Esophagus muscularis mucosa (tissue), 4 donors: ENCODE measurements at regions not wholly inside any gene's neighbourhood (a gene's known extent, or its start where the extent isn't known, plus 50 kb on each side); places are given as distances from the start of the nearest gene placed in this dataset.

ENCODE experiments used
- DNase-seq: peaks from one replicate; pipeline ENCODE4 v3.0.0-alpha.2; 2017; ENCODE audit errors: extremely low spot score
- H3K27ac ChIP-seq, 4 donors: fragments of 200-600 bp; sonication (generic); replicated peaks in 1 of 4; 1 replicate in 3 of 4; 2 replicates in 1 of 4; pipeline ENCODE4 v1.5.1; 2016 to 2019; ENCODE audit warnings: mild to moderate bottlenecking in 1 of 4
- H3K27me3 ChIP-seq, 4 donors: fragments of 200-600 bp; sonication (generic); one replicate each; pipeline versions ENCODE4 v1.5.1 to v1.6.0; 2016 to 2019
- H3K36me3 ChIP-seq, 4 donors: fragments of 200-600 bp; sonication (generic); one replicate each; pipeline ENCODE4 v1.5.1; 2016 to 2019
- H3K4me1 ChIP-seq, 4 donors: fragments of 200-600 bp; sonication (generic); one replicate each; pipeline ENCODE4 v1.5.1; 2016 to 2019
- H3K4me3 ChIP-seq, 4 donors: fragments of 200-600 bp; sonication (generic); 1 replicate in 2 of 4; 2 replicates in 2 of 4; pipeline ENCODE4 v1.5.1; 2016 to 2019; ENCODE audit warnings: mild to moderate bottlenecking in 4 of 4, moderate library complexity in 1 of 4
- H3K9me3 ChIP-seq, 4 donors: fragments of 200-600 bp; sonication (generic); 1 replicate in 3 of 4; 2 replicates in 1 of 4; pipeline ENCODE4 v1.5.1; 2016 to 2019
- EP300 ChIP-seq: sonication (generic); formaldehyde crosslinking; IDR thresholded peaks from one replicate; pipeline ENCODE4 v1.6.1; 2017; ENCODE audit warnings: antibody characterized with exemption
- POLR2A ChIP-seq: fragments of 450-650 bp; IDR thresholded peaks from one replicate; pipeline ENCODE4 v1.6.1; 2017; ENCODE audit warnings: antibody characterized with exemption, moderate library complexity, mild to moderate bottlenecking, low read depth
- POLR2AphosphoS5 ChIP-seq, 2 donors: sonication (generic); formaldehyde crosslinking; IDR thresholded peaks; one replicate each; pipeline ENCODE4 v1.6.1; 2017; ENCODE audit warnings: antibody characterized with exemption in 2 of 2
- WGBS: methylation state at CpG from one replicate; pipeline ENCODE4 v1.1.5; 2018; 5-methylcytosine and 5-hydroxymethylcytosine counted together
- intact Hi-C: fragments of 100-400 bp; cut with DNase I; formaldehyde crosslinking; loops from one replicate; pipeline ENCODE4 v1.15.1; 2023
- TF ChIP-seq, protein P1 (sequence below), 3 experiments: fragments of 200-600 bp in 2 of 3; fragments of 450-650 bp in 1 of 3; sonication (generic) in 2 of 3; IDR thresholded peaks; one replicate each; pipeline ENCODE4 v1.5.1; 2017 to 2019; ENCODE audit warnings: antibody characterized with exemption in 3 of 3, mild to moderate bottlenecking in 2 of 3, moderate library complexity in 1 of 3

DNA sequence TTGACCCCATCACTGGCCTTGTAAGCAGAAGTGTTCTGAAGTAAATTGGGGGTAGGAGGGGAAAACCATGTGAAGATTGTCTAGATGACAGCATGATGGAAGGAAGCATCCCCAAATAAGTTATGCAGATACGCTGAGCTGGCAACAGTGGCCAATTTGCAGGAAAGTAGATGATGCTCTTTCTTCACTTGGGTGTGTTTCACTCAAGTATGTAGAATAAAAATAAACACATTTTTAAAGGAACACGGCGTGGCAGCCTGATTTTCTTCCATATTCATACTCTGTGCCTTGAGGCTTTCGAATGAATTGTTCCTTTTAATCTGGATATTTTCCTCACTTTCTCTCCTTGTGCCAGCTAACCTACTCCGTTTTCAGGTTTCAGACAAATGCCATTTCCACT lies 295.5 kb upstream of the DPYD start:
- intact Hi-C loops, result no loop called here
- WGBS, result 62% methylated on average over 5 of the region's 5 CpGs
- Histone ChIP-seq H3K27ac (no peak overlapping the region), H3K27me3 (no peaks in the 10 kb centered on the region), H3K4me1 (no peaks in the 10 kb centered on the region), H3K4me3 (no peak overlapping the region), H3K36me3 (no peaks in the 10 kb centered on the region), H3K9me3 (no peaks in the 10 kb centered on the region)
- TF ChIP-seq, protein P1, sequence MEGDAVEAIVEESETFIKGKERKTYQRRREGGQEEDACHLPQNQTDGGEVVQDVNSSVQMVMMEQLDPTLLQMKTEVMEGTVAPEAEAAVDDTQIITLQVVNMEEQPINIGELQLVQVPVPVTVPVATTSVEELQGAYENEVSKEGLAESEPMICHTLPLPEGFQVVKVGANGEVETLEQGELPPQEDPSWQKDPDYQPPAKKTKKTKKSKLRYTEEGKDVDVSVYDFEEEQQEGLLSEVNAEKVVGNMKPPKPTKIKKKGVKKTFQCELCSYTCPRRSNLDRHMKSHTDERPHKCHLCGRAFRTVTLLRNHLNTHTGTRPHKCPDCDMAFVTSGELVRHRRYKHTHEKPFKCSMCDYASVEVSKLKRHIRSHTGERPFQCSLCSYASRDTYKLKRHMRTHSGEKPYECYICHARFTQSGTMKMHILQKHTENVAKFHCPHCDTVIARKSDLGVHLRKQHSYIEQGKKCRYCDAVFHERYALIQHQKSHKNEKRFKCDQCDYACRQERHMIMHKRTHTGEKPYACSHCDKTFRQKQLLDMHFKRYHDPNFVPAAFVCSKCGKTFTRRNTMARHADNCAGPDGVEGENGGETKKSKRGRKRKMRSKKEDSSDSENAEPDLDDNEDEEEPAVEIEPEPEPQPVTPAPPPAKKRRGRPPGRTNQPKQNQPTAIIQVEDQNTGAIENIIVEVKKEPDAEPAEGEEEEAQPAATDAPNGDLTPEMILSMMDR (IDR thresholded peaks at IDR 0.05), result no peak
- TF ChIP-seq POLR2AphosphoS5 (IDR thresholded peaks at IDR 0.05) (no peak), POLR2A (no peak), EP300 (no peak)
- DNase-seq, result no peak

DNA sequence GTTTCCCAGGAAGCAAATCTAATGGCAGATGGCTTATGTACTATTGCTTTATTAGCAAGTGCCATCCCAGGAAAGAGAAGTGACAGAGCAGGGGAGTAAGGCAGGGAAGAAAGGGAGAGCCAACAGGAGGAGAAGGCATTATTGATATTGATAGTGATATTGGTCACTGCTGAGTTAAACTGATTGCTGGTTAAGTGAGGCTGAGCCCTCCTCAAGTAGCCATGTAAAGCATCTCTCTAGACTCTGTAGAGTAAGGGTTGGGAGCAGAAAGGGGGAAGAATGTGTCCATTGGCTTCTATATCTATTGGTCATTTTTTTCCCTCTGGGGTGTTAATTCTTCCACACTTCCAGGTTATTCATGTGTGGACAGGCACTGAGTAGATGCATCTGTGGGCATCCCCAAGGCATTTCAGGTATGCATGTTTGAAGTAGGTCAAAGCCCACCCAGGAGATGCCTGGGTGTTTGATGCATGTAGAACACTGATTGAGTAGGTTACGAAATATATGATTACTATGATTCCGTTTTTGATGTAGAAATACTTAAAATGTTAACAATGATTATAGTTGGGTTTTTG lies 290.5 kb upstream of the DPYD start:
- TF ChIP-seq, protein P1 (IDR thresholded peaks at IDR 0.05), result no peak
- TF ChIP-seq POLR2AphosphoS5 (IDR thresholded peaks at IDR 0.05) (no peak), POLR2A (no peak), EP300 (no peak)
- Histone ChIP-seq H3K4me3 (no peak overlapping the region), H3K27ac (no peak overlapping the region), H3K27me3 (no peaks in the 10 kb centered on the region), H3K4me1 (no peaks in the 10 kb centered on the region), H3K36me3 (no peaks in the 10 kb centered on the region), H3K9me3 (no peaks in the 10 kb centered on the region)
- 82% methylated on average over 2 of the region's 2 CpGs for WGBS
- DNase-seq, result no peak
- intact Hi-C loops, result no loop called here

DNA sequence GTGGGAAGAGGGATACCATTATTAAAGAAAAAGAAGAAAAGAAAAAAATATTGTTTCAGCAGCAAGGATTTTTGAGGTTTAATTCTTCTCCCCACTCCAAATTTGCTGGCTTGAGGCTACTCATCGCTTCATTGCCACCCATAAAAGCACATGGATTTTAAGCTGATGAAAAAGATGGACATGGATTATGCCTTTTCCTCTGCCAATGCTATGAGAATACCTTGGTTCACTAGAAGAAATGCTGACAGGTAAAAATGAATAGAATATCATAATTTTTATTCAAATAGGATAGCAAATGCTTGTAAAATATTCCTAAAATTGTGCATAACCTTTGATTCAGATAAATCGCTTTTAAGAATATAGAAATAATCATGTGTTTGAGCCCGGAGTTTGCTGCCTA lies 289.7 kb upstream of the DPYD start:
- Histone ChIP-seq H3K36me3 (no peaks in the 10 kb centered on the region), H3K4me1 (no peaks in the 10 kb centered on the region), H3K4me3 (no peak overlapping the region), H3K27ac (no peak overlapping the region), H3K27me3 (no peaks in the 10 kb centered on the region), H3K9me3 (no peaks in the 10 kb centered on the region)
- TF ChIP-seq, protein P1 (IDR thresholded peaks at IDR 0.05), result no peak
- no peak for TF ChIP-seq POLR2A
- TF ChIP-seq EP300, result no peak
- no peak for TF ChIP-seq POLR2AphosphoS5 (IDR thresholded peaks at IDR 0.05)
- 91% methylated on average over 3 of the region's 3 CpGs for WGBS
- intact Hi-C loops, result no loop called here
- DNase-seq, result no peak

DNA sequence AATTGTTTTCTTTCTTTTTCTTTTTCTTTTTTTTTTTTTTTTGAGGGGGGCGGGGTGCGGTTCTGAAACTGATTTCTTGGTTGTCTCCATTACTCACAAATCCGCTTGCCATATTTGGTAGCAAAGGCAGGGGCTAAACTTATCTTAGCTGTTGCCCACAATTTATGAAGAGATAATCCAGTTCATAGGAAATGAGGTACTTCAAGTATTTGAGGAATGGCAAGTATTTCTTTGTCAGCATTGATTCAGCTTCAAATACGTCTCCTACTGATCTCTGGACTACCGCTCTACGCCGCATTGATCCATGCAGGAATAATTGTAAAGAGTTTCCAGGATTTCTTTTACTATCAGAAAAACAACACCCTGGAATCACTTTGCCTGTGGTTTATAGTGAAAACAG lies 289.2 kb upstream of the DPYD start:
- DNase-seq, result no peak
- no peaks in the 10 kb centered on the region for H3K36me3 ChIP-seq
- intact Hi-C loops, result no loop called here
- 65% methylated on average over 7 of the region's 7 CpGs for WGBS
- H3K4me1 ChIP-seq, result no peaks in the 10 kb centered on the region
- H3K9me3 ChIP-seq, result no peaks in the 10 kb centered on the region
- TF ChIP-seq, protein P1 (IDR thresholded peaks at IDR 0.05), result no peak
- TF ChIP-seq POLR2A, result no peak
- H3K4me3 ChIP-seq, result no peak overlapping the region
- no peak overlapping the region for H3K27ac ChIP-seq
- H3K27me3 ChIP-seq, result no peaks in the 10 kb centered on the region

DNA sequence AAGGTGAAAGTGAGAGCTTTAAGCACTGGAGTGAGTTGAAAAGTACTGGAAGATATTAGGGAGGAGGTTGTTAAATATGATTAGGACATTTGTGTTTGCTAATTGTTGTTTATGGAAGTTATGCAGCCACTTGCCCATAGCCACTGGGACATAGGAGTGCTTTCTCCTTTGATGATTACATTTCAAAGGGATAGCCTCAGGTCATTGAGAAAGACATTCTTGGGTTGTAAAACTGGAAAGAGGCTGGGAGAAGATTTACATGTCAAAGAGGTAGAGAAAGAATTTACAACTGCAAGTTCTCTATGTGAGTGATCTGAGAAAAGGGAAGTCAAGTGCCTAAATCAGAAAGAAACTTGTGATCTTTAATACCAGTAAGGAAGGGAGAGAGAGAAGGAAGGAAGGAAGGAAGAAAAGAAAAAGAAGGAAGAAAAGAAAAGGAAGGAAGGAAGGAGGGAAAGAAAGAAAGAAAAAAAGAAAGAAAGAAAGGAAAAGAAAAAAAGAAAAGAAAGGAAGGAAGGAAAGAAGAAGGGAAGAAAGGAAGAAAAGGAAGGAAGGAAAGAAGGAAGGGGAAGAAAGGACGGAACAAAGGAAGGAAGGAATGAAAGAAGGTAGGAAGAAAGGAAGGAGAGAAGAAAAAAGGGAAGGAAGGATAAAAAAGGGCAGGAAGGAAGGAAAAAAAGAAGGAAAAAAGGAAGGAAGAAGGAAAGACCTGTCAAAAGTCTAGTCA lies 284.6 kb upstream of the DPYD start:
- Histone ChIP-seq H3K27me3 (no peaks in the 10 kb centered on the region), H3K4me1 (no peaks in the 10 kb centered on the region), H3K4me3 (no peak overlapping the region), H3K9me3 (no peaks in the 10 kb centered on the region), H3K36me3 (no peaks in the 10 kb centered on the region), H3K27ac (no peak overlapping the region)
- TF ChIP-seq EP300 (no peak), POLR2AphosphoS5 (IDR thresholded peaks at IDR 0.05) (no peak), POLR2A (no peak)
- TF ChIP-seq, protein P1 (IDR thresholded peaks at IDR 0.05), result no peak
- WGBS, result 73% methylated on average over 1 of the region's 1 CpG
- DNase-seq, result no peak
- intact Hi-C loops, result no loop called here
